H1 (cell line): ENCODE measurements at regions not wholly inside any gene's neighbourhood (a gene's known extent, or its start where the extent isn't known, plus 50 kb on each side); places are given as distances from the start of the nearest gene placed in this dataset.

Source experiments
- CTBP2 ChIP-seq: IDR thresholded peaks from 2 replicates; pipeline ENCODE4 v1.7.0; 2011; ENCODE audit warnings: borderline replicate concordance, mild to moderate bottlenecking, moderate library complexity, mixed read lengths, low read length; ENCODE audit not compliant: insufficient read depth, insufficient read length
- EGR1 ChIP-seq: IDR thresholded peaks from 2 replicates; pipeline ENCODE4 v1.6.1; 2011; ENCODE audit warnings: low read depth, low read length, borderline replicate concordance
- JUN ChIP-seq: IDR thresholded peaks from 2 replicates; pipeline ENCODE4 v1.6.1; 2011; ENCODE audit warnings: low read depth, mild to moderate bottlenecking, improper control_type of control experiment, low read length
- POLR2A ChIP-seq, 2 experiments: IDR thresholded peaks; 1 replicate in 1 of 2; 2 replicates in 1 of 2; pipeline ENCODE4 v1.6.1; 2011; ENCODE audit warnings: low read depth in 2 of 2, low read length in 2 of 2, mild to moderate bottlenecking in 2 of 2; ENCODE audit errors: control extremely low read depth in 1 of 2
- POLR2AphosphoS5 ChIP-seq: IDR thresholded peaks from 2 replicates; pipeline ENCODE4 v1.6.1; 2011; ENCODE audit warnings: low read depth, low read length
- RBBP5 ChIP-seq: IDR thresholded peaks from 2 replicates; pipeline ENCODE4 v1.7.1; 2012; ENCODE audit warnings: low read depth, mild to moderate bottlenecking, inconsistent platforms, low read length, moderate library complexity, borderline replicate concordance
- SP2 ChIP-seq: IDR thresholded peaks from 2 replicates; pipeline ENCODE4 v1.6.1; 2012; ENCODE audit warnings: mild to moderate bottlenecking, low read length, inconsistent platforms
- TBP ChIP-seq: IDR thresholded peaks from 2 replicates; pipeline ENCODE4 v1.6.1; 2011; ENCODE audit warnings: low read depth, low read length, improper control_type of control experiment
- TF ChIP-seq, protein P1 (sequence below): fragments of 300-600 bp; sonication (generic); IDR thresholded peaks from 2 replicates; pipeline ENCODE4 v1.7.1; 2012; ENCODE audit warnings: low read length, moderate library complexity, mild to moderate bottlenecking, inconsistent platforms; ENCODE audit not compliant: insufficient replicate concordance
- TF ChIP-seq, protein P2 (sequence below): IDR thresholded peaks from 2 replicates; pipeline ENCODE4 v1.6.1; 2012; ENCODE audit warnings: inconsistent platforms

DNA sequence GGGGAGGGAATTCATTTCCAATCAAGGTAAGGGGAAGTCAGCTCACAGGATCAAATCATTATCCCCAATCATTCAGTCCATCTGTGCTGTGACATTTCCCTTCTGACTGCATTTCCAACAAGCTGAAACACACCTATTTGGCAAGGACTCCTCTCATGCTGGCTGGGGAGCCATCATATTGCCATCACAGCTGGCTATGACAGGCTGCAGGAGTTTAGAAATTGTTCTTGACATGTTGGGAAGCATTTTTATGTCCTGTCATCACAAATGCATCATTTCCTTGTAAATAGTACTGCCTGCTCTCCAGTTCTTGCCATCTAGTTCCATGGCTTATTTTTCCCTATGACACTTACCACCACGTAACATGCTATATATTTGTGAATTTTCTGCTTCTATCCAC is 113.9 kb upstream of the TMEM170B start (continued):
- TF ChIP-seq, protein P1, sequence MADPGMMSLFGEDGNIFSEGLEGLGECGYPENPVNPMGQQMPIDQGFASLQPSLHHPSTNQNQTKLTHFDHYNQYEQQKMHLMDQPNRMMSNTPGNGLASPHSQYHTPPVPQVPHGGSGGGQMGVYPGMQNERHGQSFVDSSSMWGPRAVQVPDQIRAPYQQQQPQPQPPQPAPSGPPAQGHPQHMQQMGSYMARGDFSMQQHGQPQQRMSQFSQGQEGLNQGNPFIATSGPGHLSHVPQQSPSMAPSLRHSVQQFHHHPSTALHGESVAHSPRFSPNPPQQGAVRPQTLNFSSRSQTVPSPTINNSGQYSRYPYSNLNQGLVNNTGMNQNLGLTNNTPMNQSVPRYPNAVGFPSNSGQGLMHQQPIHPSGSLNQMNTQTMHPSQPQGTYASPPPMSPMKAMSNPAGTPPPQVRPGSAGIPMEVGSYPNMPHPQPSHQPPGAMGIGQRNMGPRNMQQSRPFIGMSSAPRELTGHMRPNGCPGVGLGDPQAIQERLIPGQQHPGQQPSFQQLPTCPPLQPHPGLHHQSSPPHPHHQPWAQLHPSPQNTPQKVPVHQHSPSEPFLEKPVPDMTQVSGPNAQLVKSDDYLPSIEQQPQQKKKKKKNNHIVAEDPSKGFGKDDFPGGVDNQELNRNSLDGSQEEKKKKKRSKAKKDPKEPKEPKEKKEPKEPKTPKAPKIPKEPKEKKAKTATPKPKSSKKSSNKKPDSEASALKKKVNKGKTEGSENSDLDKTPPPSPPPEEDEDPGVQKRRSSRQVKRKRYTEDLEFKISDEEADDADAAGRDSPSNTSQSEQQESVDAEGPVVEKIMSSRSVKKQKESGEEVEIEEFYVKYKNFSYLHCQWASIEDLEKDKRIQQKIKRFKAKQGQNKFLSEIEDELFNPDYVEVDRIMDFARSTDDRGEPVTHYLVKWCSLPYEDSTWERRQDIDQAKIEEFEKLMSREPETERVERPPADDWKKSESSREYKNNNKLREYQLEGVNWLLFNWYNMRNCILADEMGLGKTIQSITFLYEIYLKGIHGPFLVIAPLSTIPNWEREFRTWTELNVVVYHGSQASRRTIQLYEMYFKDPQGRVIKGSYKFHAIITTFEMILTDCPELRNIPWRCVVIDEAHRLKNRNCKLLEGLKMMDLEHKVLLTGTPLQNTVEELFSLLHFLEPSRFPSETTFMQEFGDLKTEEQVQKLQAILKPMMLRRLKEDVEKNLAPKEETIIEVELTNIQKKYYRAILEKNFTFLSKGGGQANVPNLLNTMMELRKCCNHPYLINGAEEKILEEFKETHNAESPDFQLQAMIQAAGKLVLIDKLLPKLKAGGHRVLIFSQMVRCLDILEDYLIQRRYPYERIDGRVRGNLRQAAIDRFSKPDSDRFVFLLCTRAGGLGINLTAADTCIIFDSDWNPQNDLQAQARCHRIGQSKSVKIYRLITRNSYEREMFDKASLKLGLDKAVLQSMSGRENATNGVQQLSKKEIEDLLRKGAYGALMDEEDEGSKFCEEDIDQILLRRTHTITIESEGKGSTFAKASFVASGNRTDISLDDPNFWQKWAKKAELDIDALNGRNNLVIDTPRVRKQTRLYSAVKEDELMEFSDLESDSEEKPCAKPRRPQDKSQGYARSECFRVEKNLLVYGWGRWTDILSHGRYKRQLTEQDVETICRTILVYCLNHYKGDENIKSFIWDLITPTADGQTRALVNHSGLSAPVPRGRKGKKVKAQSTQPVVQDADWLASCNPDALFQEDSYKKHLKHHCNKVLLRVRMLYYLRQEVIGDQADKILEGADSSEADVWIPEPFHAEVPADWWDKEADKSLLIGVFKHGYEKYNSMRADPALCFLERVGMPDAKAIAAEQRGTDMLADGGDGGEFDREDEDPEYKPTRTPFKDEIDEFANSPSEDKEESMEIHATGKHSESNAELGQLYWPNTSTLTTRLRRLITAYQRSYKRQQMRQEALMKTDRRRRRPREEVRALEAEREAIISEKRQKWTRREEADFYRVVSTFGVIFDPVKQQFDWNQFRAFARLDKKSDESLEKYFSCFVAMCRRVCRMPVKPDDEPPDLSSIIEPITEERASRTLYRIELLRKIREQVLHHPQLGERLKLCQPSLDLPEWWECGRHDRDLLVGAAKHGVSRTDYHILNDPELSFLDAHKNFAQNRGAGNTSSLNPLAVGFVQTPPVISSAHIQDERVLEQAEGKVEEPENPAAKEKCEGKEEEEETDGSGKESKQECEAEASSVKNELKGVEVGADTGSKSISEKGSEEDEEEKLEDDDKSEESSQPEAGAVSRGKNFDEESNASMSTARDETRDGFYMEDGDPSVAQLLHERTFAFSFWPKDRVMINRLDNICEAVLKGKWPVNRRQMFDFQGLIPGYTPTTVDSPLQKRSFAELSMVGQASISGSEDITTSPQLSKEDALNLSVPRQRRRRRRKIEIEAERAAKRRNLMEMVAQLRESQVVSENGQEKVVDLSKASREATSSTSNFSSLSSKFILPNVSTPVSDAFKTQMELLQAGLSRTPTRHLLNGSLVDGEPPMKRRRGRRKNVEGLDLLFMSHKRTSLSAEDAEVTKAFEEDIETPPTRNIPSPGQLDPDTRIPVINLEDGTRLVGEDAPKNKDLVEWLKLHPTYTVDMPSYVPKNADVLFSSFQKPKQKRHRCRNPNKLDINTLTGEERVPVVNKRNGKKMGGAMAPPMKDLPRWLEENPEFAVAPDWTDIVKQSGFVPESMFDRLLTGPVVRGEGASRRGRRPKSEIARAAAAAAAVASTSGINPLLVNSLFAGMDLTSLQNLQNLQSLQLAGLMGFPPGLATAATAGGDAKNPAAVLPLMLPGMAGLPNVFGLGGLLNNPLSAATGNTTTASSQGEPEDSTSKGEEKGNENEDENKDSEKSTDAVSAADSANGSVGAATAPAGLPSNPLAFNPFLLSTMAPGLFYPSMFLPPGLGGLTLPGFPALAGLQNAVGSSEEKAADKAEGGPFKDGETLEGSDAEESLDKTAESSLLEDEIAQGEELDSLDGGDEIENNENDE = no peak
- TF ChIP-seq POLR2A (IDR thresholded peaks at IDR 0.05; ENCODE audit: control extremely low read depth in 1 of 2, low read depth in 2 of 2, low read length in 2 of 2) = no peak
- TF ChIP-seq CTBP2 = no peak
- TF ChIP-seq POLR2AphosphoS5 = no peak
- no peak for TF ChIP-seq EGR1
- no peak for TF ChIP-seq SP2
- no peak for TF ChIP-seq RBBP5
- TF ChIP-seq, protein P2, sequence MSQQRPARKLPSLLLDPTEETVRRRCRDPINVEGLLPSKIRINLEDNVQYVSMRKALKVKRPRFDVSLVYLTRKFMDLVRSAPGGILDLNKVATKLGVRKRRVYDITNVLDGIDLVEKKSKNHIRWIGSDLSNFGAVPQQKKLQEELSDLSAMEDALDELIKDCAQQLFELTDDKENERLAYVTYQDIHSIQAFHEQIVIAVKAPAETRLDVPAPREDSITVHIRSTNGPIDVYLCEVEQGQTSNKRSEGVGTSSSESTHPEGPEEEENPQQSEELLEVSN = no peak
- no peak for TF ChIP-seq TBP
- TF ChIP-seq JUN = no peak
- TF ChIP-seq, all 59 proteins: peak for 0
